Neuronal stem cell (in vitro differentiated cells): ENCODE measurements at regions not wholly inside any gene's neighbourhood (a gene's known extent, or its start where the extent isn't known, plus 50 kb on each side); places are given as distances from the start of the nearest gene placed in this dataset.
A peak's percentile ranks its signal among the peaks of the same experiment; 100 is the strongest.
"Not testable (repeated sequence)": the region's sequence is repeated elsewhere in the genome, so short reads cannot be mapped to it uniquely, and the experiment has no call there.

Experiments used
- DNase-seq: peaks from one replicate; pipeline ENCODE4 v3.0.0-alpha.2; 2013; ENCODE audit warnings: low spot score
- H2AFZ ChIP-seq: one replicate; pipeline ENCODE4 v1.6.1; 2013; ENCODE audit warnings: mild to moderate bottlenecking, low read length, inconsistent platforms
- H2AK5ac ChIP-seq: 2 replicates; pipeline ENCODE4 v1.6.1; 2013; ENCODE audit warnings: low read depth, mild to moderate bottlenecking, inconsistent platforms, low read length, moderate library complexity, mixed read lengths
- H2BK120ac ChIP-seq: 2 replicates; pipeline ENCODE4 v1.6.1; 2013; ENCODE audit warnings: low read depth, mild to moderate bottlenecking, inconsistent platforms, low read length, moderate library complexity, mixed read lengths
- H2BK12ac ChIP-seq: one replicate; pipeline ENCODE4 v1.6.1; 2013; ENCODE audit warnings: low read length, inconsistent platforms
- H2BK15ac ChIP-seq: 2 replicates; pipeline ENCODE4 v1.6.1; 2013; ENCODE audit warnings: mild to moderate bottlenecking, low read length, inconsistent platforms, mixed read lengths
- H2BK5ac ChIP-seq: one replicate; pipeline ENCODE4 v1.6.1; 2013; ENCODE audit warnings: inconsistent platforms, mild to moderate bottlenecking, low read length, moderate library complexity
- H3K14ac ChIP-seq: one replicate; pipeline ENCODE4 v1.6.1; 2013; ENCODE audit warnings: low read length, inconsistent platforms
- H3K18ac ChIP-seq: 2 replicates; pipeline ENCODE4 v1.6.1; 2013; ENCODE audit warnings: low read length, inconsistent platforms
- H3K23ac ChIP-seq: 2 replicates; pipeline ENCODE4 v1.6.1; 2013; ENCODE audit warnings: low read depth, mild to moderate bottlenecking, mixed read lengths, low read length, inconsistent platforms; ENCODE audit not compliant: poor library complexity
- H3K27ac ChIP-seq: replicated peaks from 3 replicates; pipeline ENCODE4 v1.5.1; 2013; ENCODE audit warnings: low read length, inconsistent platforms
- H3K27me3 ChIP-seq, 3 experiments: 2 replicates each; pipeline ENCODE4 v1.6.1; 2013; ENCODE audit warnings: low read length in 3 of 3, mild to moderate bottlenecking in 2 of 3, inconsistent platforms in 1 of 3, low read depth in 1 of 3, mixed read lengths in 1 of 3, moderate library complexity in 1 of 3; ENCODE audit not compliant: control insufficient read depth in 3 of 3, insufficient read depth in 3 of 3
- H3K36me3 ChIP-seq, 2 donors: replicated peaks in 1 of 2; 2 replicates each; pipeline ENCODE4 v1.6.1; 2013; ENCODE audit warnings: low read length in 2 of 2; ENCODE audit not compliant: control insufficient read depth in 2 of 2, insufficient read depth in 2 of 2
- H3K4ac ChIP-seq: 2 replicates; pipeline ENCODE4 v1.6.1; 2013; ENCODE audit warnings: inconsistent platforms, mild to moderate bottlenecking, low read length, moderate library complexity
- H3K4me1 ChIP-seq, 2 donors: 1 replicate in 1 of 2; 2 replicates in 1 of 2; pipeline ENCODE4 v1.6.1; 2013; ENCODE audit warnings: low read length in 2 of 2, low read depth in 1 of 2; ENCODE audit not compliant: control insufficient read depth in 2 of 2, insufficient read depth in 1 of 2
- H3K4me2 ChIP-seq: one replicate; pipeline ENCODE4 v1.6.1; 2013; ENCODE audit warnings: mild to moderate bottlenecking, low read length, inconsistent platforms; ENCODE audit not compliant: insufficient read depth, poor library complexity, severe bottlenecking
- H3K4me3 ChIP-seq, 2 donors: 2 replicates each; pipeline ENCODE4 v1.5.1; 2013; ENCODE audit warnings: low read length in 2 of 2, mild to moderate bottlenecking in 2 of 2, inconsistent platforms in 1 of 2, moderate library complexity in 1 of 2
- H3K79me1 ChIP-seq: one replicate; pipeline ENCODE4 v1.6.1; 2013; ENCODE audit warnings: low read depth, mild to moderate bottlenecking, inconsistent platforms, low read length, moderate library complexity
- H3K9ac ChIP-seq: one replicate; pipeline ENCODE4 v1.6.1; 2013; ENCODE audit warnings: mild to moderate bottlenecking, low read depth, low read length, inconsistent platforms; ENCODE audit not compliant: poor library complexity
- H3K9me3 ChIP-seq, 2 donors: replicated peaks in 1 of 2; 2 replicates each; pipeline versions ENCODE3 to v1.6.1; 2013; ENCODE audit warnings: low read length in 2 of 2, mild to moderate bottlenecking in 2 of 2, inconsistent platforms in 1 of 2, low read depth in 1 of 2, mixed read lengths in 1 of 2, moderate library complexity in 1 of 2; ENCODE audit not compliant: control insufficient read depth in 2 of 2, insufficient read depth in 1 of 2
- H4K8ac ChIP-seq: one replicate; pipeline ENCODE4 v1.6.1; 2013; ENCODE audit warnings: low read depth, mild to moderate bottlenecking, inconsistent platforms, low read length, moderate library complexity
- H4K91ac ChIP-seq: one replicate; pipeline ENCODE4 v1.6.1; 2013; ENCODE audit warnings: low read length, low read depth, mild to moderate bottlenecking, inconsistent platforms; ENCODE audit not compliant: poor library complexity
- WGBS, 2 donors: extraction: QIAGEN DNeasy Blood & Tissue Kit; methylation state at CpG; one replicate each; pipeline ENCODE4 v1.1.7; 2013; ENCODE audit warnings: missing lambda C conversion rate in 2 of 2, mixed read lengths in 1 of 2; ENCODE audit not compliant: insufficient read length in 2 of 2, insufficient replicate concordance in 1 of 2; ENCODE audit errors: extremely low coverage in 2 of 2; 5-methylcytosine and 5-hydroxymethylcytosine counted together

DNA sequence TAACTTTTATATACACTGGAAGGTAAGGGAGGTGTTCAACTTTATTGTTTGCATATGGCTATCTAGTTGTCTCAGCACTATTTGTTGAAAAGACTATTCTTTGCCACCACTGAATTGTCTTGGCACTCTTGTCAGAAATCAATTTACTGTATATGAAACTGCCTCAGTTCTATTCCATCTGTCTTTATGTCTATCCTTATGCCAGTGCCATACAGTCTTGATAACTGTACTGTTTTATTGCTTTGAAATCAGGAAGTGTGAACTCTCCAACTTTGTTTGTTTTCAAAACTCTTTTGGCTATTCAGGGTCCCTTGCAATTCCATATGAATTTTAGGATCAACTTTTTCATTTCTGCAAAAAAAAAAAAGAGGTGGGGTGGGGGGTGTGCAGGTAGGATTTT is 77.2 kb downstream of the PRSS23 start:
- Histone ChIP-seq H3K79me1 (no peaks in the 10 kb centered on the region), H3K18ac (no peak overlapping the region), H2BK120ac (no peak overlapping the region), H3K9me3 (no peaks in the 10 kb centered on the region), H3K14ac (no peak overlapping the region), H3K4me2 (no peak overlapping the region), H3K27ac (no peak overlapping the region), H3K36me3 (peaks cover 0 to 8% of the 10 kb centered on the region in 2 donors), H3K27me3 (no peaks in the 10 kb centered on the region), H2AFZ (no peak overlapping the region), H3K9ac (no peak overlapping the region), H3K4me3 (no peak overlapping the region), H3K4me1 (peaks cover 0 to 4% of the 10 kb centered on the region in 2 donors), H4K8ac (no peak overlapping the region), H3K23ac (no peak overlapping the region), H2BK12ac (no peak overlapping the region), H2BK5ac (no peak overlapping the region), H2AK5ac (no peak overlapping the region), H2BK15ac (no peak overlapping the region), H3K4ac (no peak overlapping the region), H4K91ac (no peak overlapping the region)
- no peak for DNase-seq

- H3K9me3 ChIP-seq, H2AFZ ChIP-seq, DNase-seq, H3K36me3 ChIP-seq, H3K4ac ChIP-seq, H3K14ac ChIP-seq, H3K27ac ChIP-seq, H2BK120ac ChIP-seq, H3K4me2 ChIP-seq, H3K79me1 ChIP-seq, H3K4me3 ChIP-seq, H3K27me3 ChIP-seq, H2BK12ac ChIP-seq, H2BK15ac ChIP-seq, H3K18ac ChIP-seq, H4K91ac ChIP-seq, H2AK5ac ChIP-seq, H2BK5ac ChIP-seq, H4K8ac ChIP-seq, H3K4me1 ChIP-seq, H3K9ac ChIP-seq, H3K23ac ChIP-seq: not testable (repeated sequence)
- WGBS, 2 donors, result no CpG with 5 or more reads among the region's 26 CpGs
Measured at GRCh38 chr11:86879241-86879640, 76.0 kb downstream of the FZD4 start.

GRCh38 chr11:86885311-86885710 is 69.9 kb downstream of the FZD4 start:
- peaks cover 3 to 5% of the 10 kb centered on the region in 2 donors for H3K9me3 ChIP-seq
- no peak overlapping the region for H3K23ac ChIP-seq
- H3K27me3 ChIP-seq, result no peaks in the 10 kb centered on the region
- no peak overlapping the region for H3K4me3 ChIP-seq
- no peak overlapping the region for H2AK5ac ChIP-seq
- no peak overlapping the region for H3K27ac ChIP-seq
- H3K9ac ChIP-seq, result no peak overlapping the region
- H2BK5ac ChIP-seq, result no peak overlapping the region
- H3K18ac ChIP-seq, result no peak overlapping the region
- no CpG with 5 or more reads among the region's 3 CpGs for WGBS, 2 donors
- no peak overlapping the region for H2BK12ac ChIP-seq
- H3K4ac ChIP-seq, result no peak overlapping the region
- H3K79me1 ChIP-seq, result no peaks in the 10 kb centered on the region
- H2BK120ac ChIP-seq, result no peak overlapping the region
- H3K14ac ChIP-seq, result no peak overlapping the region
- no peak overlapping the region for H2AFZ ChIP-seq
- no peak overlapping the region for H4K91ac ChIP-seq
- DNase-seq, result peak; percentile 8
- H3K36me3 ChIP-seq, result peaks cover 2 to 4% of the 10 kb centered on the region in 2 donors
- no peak overlapping the region for H4K8ac ChIP-seq
- peaks cover 0 to 2% of the 10 kb centered on the region in 2 donors for H3K4me1 ChIP-seq
- no peak overlapping the region for H3K4me2 ChIP-seq
- no peak overlapping the region for H2BK15ac ChIP-seq

GRCh38 chr11:86888164-86889000 is 66.8 kb downstream of the FZD4 start:
- H2BK5ac ChIP-seq, result no peak overlapping the region
- H3K36me3 ChIP-seq, result peaks cover 2 to 4% of the 10 kb centered on the region in 2 donors
- H3K4me3 ChIP-seq, result no peak overlapping the region
- no peak for DNase-seq
- no peak overlapping the region for H2BK15ac ChIP-seq
- no peak overlapping the region for H2AFZ ChIP-seq
- WGBS, 2 donors, result no CpG with 5 or more reads among the region's 5 CpGs
- no peak overlapping the region for H2AK5ac ChIP-seq
- no peaks in the 10 kb centered on the region for H3K27me3 ChIP-seq
- no peak overlapping the region for H4K8ac ChIP-seq
- H3K14ac ChIP-seq, result no peak overlapping the region
- H3K27ac ChIP-seq, result no peak overlapping the region
- H3K79me1 ChIP-seq, result no peaks in the 10 kb centered on the region
- peaks cover 3 to 5% of the 10 kb centered on the region in 2 donors for H3K9me3 ChIP-seq
- no peak overlapping the region for H3K4me2 ChIP-seq
- no peak overlapping the region for H2BK12ac ChIP-seq
- no peak overlapping the region for H3K23ac ChIP-seq
- H2BK120ac ChIP-seq, result no peak overlapping the region
- no peak overlapping the region for H4K91ac ChIP-seq
- H3K4ac ChIP-seq, result no peak overlapping the region
- no peak overlapping the region for H3K18ac ChIP-seq
- peaks cover 0 to 2% of the 10 kb centered on the region in 2 donors for H3K4me1 ChIP-seq
- H3K9ac ChIP-seq, result no peak overlapping the region
